Gastroesophageal sphincter (tissue), 4 donors: ENCODE measurements at regions not wholly inside any gene's neighbourhood (a gene's known extent, or its start where the extent isn't known, plus 50 kb on each side); places are given as distances from the start of the nearest gene placed in this dataset.

ENCODE experiments used
- ATAC-seq: fragments of 150-250 bp; one replicate; pipeline ENCODE4 v1.9.1; 2016; ENCODE audit warnings: mild to moderate bottlenecking, moderate library complexity
- H3K27ac ChIP-seq, 4 donors: fragments of 200-600 bp; sonication (generic) in 3 of 4; 1 replicate in 3 of 4; 2 replicates in 1 of 4; pipeline ENCODE4 v1.5.1; 2016 to 2019
- H3K27me3 ChIP-seq: fragments of 200-600 bp; sonication (generic); one replicate; pipeline ENCODE4 v1.5.1; 2019
- H3K36me3 ChIP-seq, 2 donors: fragments of 200-600 bp; sonication (generic); one replicate each; pipeline ENCODE4 v1.5.1; 2019; ENCODE audit warnings: control low read depth in 1 of 2
- H3K4me1 ChIP-seq, 3 donors: fragments of 200-600 bp; sonication (generic); 1 replicate in 2 of 3; 2 replicates in 1 of 3; pipeline ENCODE4 v1.5.1; 2016 to 2019; ENCODE audit warnings: control low read depth in 2 of 3
- H3K4me3 ChIP-seq, 2 donors: fragments of 200-600 bp; sonication (generic); one replicate each; pipeline ENCODE4 v1.5.1; 2019; ENCODE audit warnings: mild to moderate bottlenecking in 1 of 2, moderate library complexity in 1 of 2
- H3K9me3 ChIP-seq, 3 donors: fragments of 200-600 bp; sonication (generic); one replicate each; pipeline ENCODE4 v1.5.1; 2017 to 2019; ENCODE audit warnings: control low read depth in 2 of 3
- EP300 ChIP-seq: sonication (generic); formaldehyde crosslinking; IDR thresholded peaks from one replicate; pipeline ENCODE4 v1.6.1; 2017; ENCODE audit warnings: antibody characterized with exemption, mild to moderate bottlenecking
- POLR2A ChIP-seq, 2 donors: fragments of 450-650 bp; IDR thresholded peaks; one replicate each; pipeline ENCODE4 v1.6.1; 2017; ENCODE audit warnings: antibody characterized with exemption in 2 of 2, mild to moderate bottlenecking in 2 of 2, moderate library complexity in 1 of 2
- POLR2AphosphoS5 ChIP-seq: sonication (generic); formaldehyde crosslinking; IDR thresholded peaks from one replicate; pipeline ENCODE4 v1.6.1; 2017; ENCODE audit warnings: antibody characterized with exemption
- WGBS, 2 donors: methylation state at CpG; one replicate each; pipeline ENCODE4 v1.1.5; 2018; ENCODE audit warnings: low coverage in 1 of 2; 5-methylcytosine and 5-hydroxymethylcytosine counted together
- TF ChIP-seq, protein P1 (sequence below), 4 experiments: fragments of 200-600 bp in 2 of 4; fragments of 450-650 bp in 2 of 4; sonication (generic) in 1 of 4; IDR thresholded peaks; one replicate each; pipeline ENCODE4 v1.5.1; 2017 to 2019; ENCODE audit warnings: antibody characterized with exemption in 4 of 4, mild to moderate bottlenecking in 2 of 4, moderate library complexity in 2 of 4

- Histone ChIP-seq H3K27ac (no peak overlapping the region), H3K4me1 (no peaks in the 10 kb centered on the region), H3K36me3 (no peaks in the 10 kb centered on the region), H3K9me3 (no peaks in the 10 kb centered on the region), H3K4me3 (no peak overlapping the region), H3K27me3 (no peaks in the 10 kb centered on the region)
- 66 to 77% methylated on average over 5 of the region's 5 CpGs for WGBS, 2 donors
- ATAC-seq = no peak
- TF ChIP-seq POLR2A (IDR thresholded peaks at IDR 0.05) = no peak
- TF ChIP-seq, protein P1, sequence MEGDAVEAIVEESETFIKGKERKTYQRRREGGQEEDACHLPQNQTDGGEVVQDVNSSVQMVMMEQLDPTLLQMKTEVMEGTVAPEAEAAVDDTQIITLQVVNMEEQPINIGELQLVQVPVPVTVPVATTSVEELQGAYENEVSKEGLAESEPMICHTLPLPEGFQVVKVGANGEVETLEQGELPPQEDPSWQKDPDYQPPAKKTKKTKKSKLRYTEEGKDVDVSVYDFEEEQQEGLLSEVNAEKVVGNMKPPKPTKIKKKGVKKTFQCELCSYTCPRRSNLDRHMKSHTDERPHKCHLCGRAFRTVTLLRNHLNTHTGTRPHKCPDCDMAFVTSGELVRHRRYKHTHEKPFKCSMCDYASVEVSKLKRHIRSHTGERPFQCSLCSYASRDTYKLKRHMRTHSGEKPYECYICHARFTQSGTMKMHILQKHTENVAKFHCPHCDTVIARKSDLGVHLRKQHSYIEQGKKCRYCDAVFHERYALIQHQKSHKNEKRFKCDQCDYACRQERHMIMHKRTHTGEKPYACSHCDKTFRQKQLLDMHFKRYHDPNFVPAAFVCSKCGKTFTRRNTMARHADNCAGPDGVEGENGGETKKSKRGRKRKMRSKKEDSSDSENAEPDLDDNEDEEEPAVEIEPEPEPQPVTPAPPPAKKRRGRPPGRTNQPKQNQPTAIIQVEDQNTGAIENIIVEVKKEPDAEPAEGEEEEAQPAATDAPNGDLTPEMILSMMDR (IDR thresholded peaks at IDR 0.05) = no peak
- TF ChIP-seq EP300 = no peak
- no peak for TF ChIP-seq POLR2AphosphoS5
Measured at GRCh38 chr3:75049533-75049932, 435.1 kb upstream of the CNTN3 start.

- no peak for ATAC-seq
- TF ChIP-seq POLR2AphosphoS5 (no peak), POLR2A (IDR thresholded peaks at IDR 0.05) (no peak), EP300 (no peak)
- TF ChIP-seq, protein P1 (IDR thresholded peaks at IDR 0.05) = no peak
- Histone ChIP-seq H3K27me3 (no peaks in the 10 kb centered on the region), H3K36me3 (no peaks in the 10 kb centered on the region), H3K4me3 (no peak overlapping the region), H3K9me3 (no peaks in the 10 kb centered on the region), H3K4me1 (no peaks in the 10 kb centered on the region), H3K27ac (no peak overlapping the region)
- 70 to 100% methylated on average over 1 of the region's 1 CpG for WGBS, 2 donors
Measured at GRCh38 chr3:75059120-75059519, 444.7 kb upstream of the CNTN3 start.

- H3K36me3 ChIP-seq = no peaks in the 10 kb centered on the region
Measured at GRCh38 chr3:75061806-75062205, 447.3 kb upstream of the CNTN3 start.

GRCh38 chr3:75075158-75075557, 460.7 kb upstream of the CNTN3 start:
- ATAC-seq = no peak
- Histone ChIP-seq H3K4me1 (no peaks in the 10 kb centered on the region), H3K9me3 (no peaks in the 10 kb centered on the region), H3K27me3 (no peaks in the 10 kb centered on the region), H3K36me3 (no peaks in the 10 kb centered on the region), H3K27ac (no peak overlapping the region), H3K4me3 (no peak overlapping the region)
- 85 to 100% methylated on average over 1 of the region's 1 CpG for WGBS, 2 donors
- TF ChIP-seq POLR2A (IDR thresholded peaks at IDR 0.05) = no peak
- TF ChIP-seq EP300 = no peak
- no peak for TF ChIP-seq POLR2AphosphoS5
- TF ChIP-seq, protein P1 (IDR thresholded peaks at IDR 0.05) = no peak

More at GRCh38 chr3:75061806-75062205, 447.3 kb upstream of the CNTN3 start:
- no peak overlapping the region for H3K4me3 ChIP-seq
- H3K9me3 ChIP-seq = no peaks in the 10 kb centered on the region
- no peak overlapping the region for H3K27ac ChIP-seq
- H3K27me3 ChIP-seq = no peaks in the 10 kb centered on the region
- WGBS, 2 donors = 85 to 93% methylated on average over 2 of the region's 2 CpGs
- no peak for ATAC-seq
- TF ChIP-seq POLR2AphosphoS5 (no peak), EP300 (no peak), POLR2A (IDR thresholded peaks at IDR 0.05) (no peak)
- TF ChIP-seq, protein P1 (IDR thresholded peaks at IDR 0.05) = no peak
- no peaks in the 10 kb centered on the region for H3K4me1 ChIP-seq

DNA sequence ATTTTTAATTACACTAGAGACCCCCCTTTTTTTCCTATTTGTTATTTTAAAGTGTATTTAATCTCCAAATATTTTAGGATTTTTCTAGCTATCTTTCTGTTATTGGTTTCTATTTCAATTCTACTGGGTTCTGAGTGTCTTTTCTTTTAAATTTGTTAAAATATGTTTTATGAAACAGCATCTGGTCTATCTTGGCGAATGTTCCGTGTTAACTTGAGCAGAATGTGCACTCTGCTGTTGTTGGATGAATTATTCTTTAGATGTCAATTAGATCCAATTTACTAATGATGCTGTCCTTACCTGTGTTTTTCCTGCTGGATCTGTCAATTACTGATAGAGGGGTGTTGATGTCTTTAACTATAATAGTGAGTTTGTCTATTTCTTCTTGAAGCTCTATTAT, 462.0 kb upstream of the CNTN3 start:
- H3K9me3 ChIP-seq = no peaks in the 10 kb centered on the region
- no peaks in the 10 kb centered on the region for H3K36me3 ChIP-seq
- no peak overlapping the region for H3K27ac ChIP-seq
- H3K27me3 ChIP-seq = no peaks in the 10 kb centered on the region
- no peak overlapping the region for H3K4me3 ChIP-seq
- TF ChIP-seq EP300 (no peak), POLR2A (IDR thresholded peaks at IDR 0.05) (no peak), POLR2AphosphoS5 (no peak)
- TF ChIP-seq, protein P1 (IDR thresholded peaks at IDR 0.05) = no peak
- no peak for ATAC-seq
- no peaks in the 10 kb centered on the region for H3K4me1 ChIP-seq
- 84 to 93% methylated on average over 2 of the region's 2 CpGs for WGBS, 2 donors
